ENCODE measurements at regions not wholly inside any gene's neighbourhood (a gene's known extent, or its start where the extent isn't known, plus 50 kb on each side); places are given as distances from the start of the nearest gene placed in this dataset.

GRCh38 chrX:115989686-115990085 lies 180.9 kb upstream of the AGTR2 start:
- no peaks in the 10 kb centered on the region for H3K4me1 ChIP-seq
- H3K4me3 ChIP-seq = no peak overlapping the region
- no peaks in the 10 kb centered on the region for H3K36me3 ChIP-seq
- H3K27me3 ChIP-seq = no peaks in the 10 kb centered on the region
- no peak for DNase-seq (ENCODE audit: low spot score in 2 of 2)
- H3K9me3 ChIP-seq = no peaks in the 10 kb centered on the region
- intact Hi-C loops (cut with DNase I) = no loop called here
- TF ChIP-seq, protein P1, sequence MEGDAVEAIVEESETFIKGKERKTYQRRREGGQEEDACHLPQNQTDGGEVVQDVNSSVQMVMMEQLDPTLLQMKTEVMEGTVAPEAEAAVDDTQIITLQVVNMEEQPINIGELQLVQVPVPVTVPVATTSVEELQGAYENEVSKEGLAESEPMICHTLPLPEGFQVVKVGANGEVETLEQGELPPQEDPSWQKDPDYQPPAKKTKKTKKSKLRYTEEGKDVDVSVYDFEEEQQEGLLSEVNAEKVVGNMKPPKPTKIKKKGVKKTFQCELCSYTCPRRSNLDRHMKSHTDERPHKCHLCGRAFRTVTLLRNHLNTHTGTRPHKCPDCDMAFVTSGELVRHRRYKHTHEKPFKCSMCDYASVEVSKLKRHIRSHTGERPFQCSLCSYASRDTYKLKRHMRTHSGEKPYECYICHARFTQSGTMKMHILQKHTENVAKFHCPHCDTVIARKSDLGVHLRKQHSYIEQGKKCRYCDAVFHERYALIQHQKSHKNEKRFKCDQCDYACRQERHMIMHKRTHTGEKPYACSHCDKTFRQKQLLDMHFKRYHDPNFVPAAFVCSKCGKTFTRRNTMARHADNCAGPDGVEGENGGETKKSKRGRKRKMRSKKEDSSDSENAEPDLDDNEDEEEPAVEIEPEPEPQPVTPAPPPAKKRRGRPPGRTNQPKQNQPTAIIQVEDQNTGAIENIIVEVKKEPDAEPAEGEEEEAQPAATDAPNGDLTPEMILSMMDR (IDR thresholded peaks at IDR 0.05) = no peak
- no peak overlapping the region for H3K27ac ChIP-seq

GRCh38 chrX:116009346-116009745 lies 161.2 kb upstream of the AGTR2 start:
- TF ChIP-seq, protein P1 (IDR thresholded peaks at IDR 0.05) = no peak
- H3K36me3 ChIP-seq = no peaks in the 10 kb centered on the region
- H3K4me3 ChIP-seq = no peak overlapping the region
- no peaks in the 10 kb centered on the region for H3K27me3 ChIP-seq
- intact Hi-C loops (cut with DNase I) = no loop called here
- no peaks in the 10 kb centered on the region for H3K4me1 ChIP-seq
- DNase-seq (ENCODE audit: low spot score in 2 of 2) = no peak
- no peak overlapping the region for H3K27ac ChIP-seq
- no peaks in the 10 kb centered on the region for H3K9me3 ChIP-seq

DNA sequence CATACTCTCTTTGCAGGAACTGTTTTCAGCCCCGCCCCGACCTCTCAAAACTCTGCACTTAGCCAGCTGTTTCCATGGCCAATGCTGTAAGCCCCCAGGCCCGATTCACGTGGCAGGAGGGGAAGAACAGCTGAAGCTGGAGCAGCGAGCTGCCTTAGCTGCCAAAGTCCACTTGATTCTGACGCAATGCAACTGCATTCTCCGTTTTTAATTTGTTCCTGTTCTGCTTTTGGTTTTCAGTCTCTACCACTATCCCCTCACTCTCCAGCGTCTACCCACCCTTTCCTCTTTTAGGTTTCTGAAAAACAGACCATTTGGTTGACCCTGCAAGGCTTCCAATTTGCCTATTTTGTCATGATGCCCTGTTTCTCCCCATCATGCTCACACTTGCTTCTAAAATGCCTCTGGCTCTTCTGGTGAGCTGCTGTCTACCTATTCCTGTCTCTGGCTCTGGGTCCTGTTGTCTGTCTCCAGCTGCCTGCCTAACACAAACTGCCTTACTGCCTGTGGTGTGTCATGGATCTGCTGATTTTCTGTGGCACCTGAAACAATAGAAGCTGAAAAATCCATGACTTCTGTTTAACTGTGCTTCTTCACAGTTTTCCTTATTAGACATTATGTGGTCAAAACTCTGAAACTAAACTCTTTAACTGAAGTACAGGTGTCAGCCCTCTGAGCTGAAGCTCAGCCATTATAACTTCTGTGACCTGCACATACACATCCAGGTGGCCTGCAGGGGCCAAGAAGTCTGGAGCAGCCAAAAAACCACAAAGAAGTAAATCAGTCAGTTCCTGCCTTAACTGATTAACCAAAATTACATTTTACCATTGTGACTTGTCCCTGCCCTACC lies 160.5 kb upstream of the AGTR2 start:
- TF ChIP-seq, protein P1 (IDR thresholded peaks at IDR 0.05) = no peak
- DNase-seq (ENCODE audit: low spot score in 2 of 2) = no peak
- no peak overlapping the region for H3K4me3 ChIP-seq
- intact Hi-C loops (cut with DNase I) = no loop called here
- H3K36me3 ChIP-seq = no peaks in the 10 kb centered on the region
- no peaks in the 10 kb centered on the region for H3K4me1 ChIP-seq
- H3K27me3 ChIP-seq = no peaks in the 10 kb centered on the region
- H3K9me3 ChIP-seq = no peaks in the 10 kb centered on the region
- no peak overlapping the region for H3K27ac ChIP-seq

- H3K4me1 ChIP-seq = no peaks in the 10 kb centered on the region
- H3K27me3 ChIP-seq = no peaks in the 10 kb centered on the region
- no peak overlapping the region for H3K4me3 ChIP-seq
- no peaks in the 10 kb centered on the region for H3K36me3 ChIP-seq
- no peak overlapping the region for H3K27ac ChIP-seq
- DNase-seq (ENCODE audit: low spot score in 2 of 2) = no peak
- TF ChIP-seq, protein P1 (IDR thresholded peaks at IDR 0.05) = no peak
- H3K9me3 ChIP-seq = no peaks in the 10 kb centered on the region
- intact Hi-C loops (cut with DNase I) = no loop called here
Measured at GRCh38 chrX:116010939-116011338, 159.6 kb upstream of the AGTR2 start.

GRCh38 chrX:116031331-116031730 lies 139.2 kb upstream of the AGTR2 start:
- intact Hi-C loops (cut with DNase I) = no loop called here
- DNase-seq (ENCODE audit: low spot score in 2 of 2) = no peak
- TF ChIP-seq, protein P1 (IDR thresholded peaks at IDR 0.05) = no peak
- H3K4me3 ChIP-seq = no peak overlapping the region
- H3K4me1 ChIP-seq = no peaks in the 10 kb centered on the region
- no peak overlapping the region for H3K27ac ChIP-seq
- H3K27me3 ChIP-seq = no peaks in the 10 kb centered on the region
- H3K36me3 ChIP-seq = no peaks in the 10 kb centered on the region
- H3K9me3 ChIP-seq = no peaks in the 10 kb centered on the region
